ENCODE measurements at regions not wholly inside any gene's neighbourhood (a gene's known extent, or its start where the extent isn't known, plus 50 kb on each side); places are given as distances from the start of the nearest gene placed in this dataset.
A peak's percentile ranks its signal among the peaks of the same experiment; 100 is the strongest.

- Histone ChIP-seq H3K27ac (ENCODE audit: low read depth in 2 of 2, low read length in 2 of 2) (no peak overlapping the region), H3K4me3 (ENCODE audit: low read length in 2 of 2) (no peak overlapping the region), H3K4me1 (ENCODE audit: control insufficient read depth in 2 of 2, insufficient read depth in 2 of 2, low read length in 2 of 2) (no peaks in the 10 kb centered on the region), H3K9me3 (ENCODE audit: control insufficient read depth in 2 of 2, low read length in 2 of 2) (no peaks in the 10 kb centered on the region), H3K9ac (ENCODE audit: low read depth in 1 of 2, low read length in 2 of 2) (no peak overlapping the region), H3K36me3 (ENCODE audit: control insufficient read depth in 2 of 2, insufficient read depth in 2 of 2, low read length in 2 of 2) (no peaks in the 10 kb centered on the region), H3K27me3 (ENCODE audit: control insufficient read depth in 2 of 2, insufficient read depth in 2 of 2, low read length in 2 of 2) (no peaks in the 10 kb centered on the region)
Measured at GRCh38 chr9:129361196-129361595, 183.1 kb upstream of the IER5L start.

GRCh38 chr9:129359916-129360536 lies 182.0 kb upstream of the IER5L start:
- H3K27ac ChIP-seq (ENCODE audit: low read depth in 2 of 2, low read length in 2 of 2): no peak overlapping the region
- H3K4me3 ChIP-seq (ENCODE audit: low read length in 2 of 2): no peak overlapping the region
- peaks cover 0 to 3% of the 10 kb centered on the region in 2 donors for H3K9me3 ChIP-seq (ENCODE audit: control insufficient read depth in 2 of 2, low read length in 2 of 2)

DNA sequence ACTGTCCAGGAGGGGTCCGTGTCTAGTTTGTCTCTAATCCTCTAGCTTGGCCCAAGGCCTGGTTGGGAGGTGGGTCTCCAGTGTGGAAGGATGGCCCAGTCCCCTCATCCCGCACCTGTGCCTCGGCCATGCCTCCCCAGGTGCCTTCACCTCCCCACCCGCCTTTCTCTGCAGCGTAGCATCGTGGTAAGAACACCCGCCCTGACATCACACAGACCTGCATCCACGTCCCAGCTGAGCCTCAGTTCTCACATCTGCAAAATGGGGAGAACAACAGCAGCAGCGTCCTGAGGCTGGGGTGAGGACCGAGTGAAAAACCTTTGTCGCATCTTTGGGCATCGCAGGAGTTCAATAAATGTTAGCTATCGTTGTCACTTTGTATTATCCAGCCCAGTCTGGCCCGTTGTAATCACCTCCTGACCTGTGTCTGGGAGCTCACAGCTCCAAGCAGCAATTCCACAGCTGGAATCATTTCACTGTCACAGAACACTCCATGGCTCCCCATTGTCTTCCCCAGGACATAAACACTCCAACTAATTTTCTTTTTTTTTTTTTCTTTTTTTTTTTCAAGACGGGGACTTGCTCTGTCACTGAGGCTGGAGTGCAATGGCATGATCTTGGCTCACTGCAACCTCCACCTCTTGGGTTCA lies 181.2 kb upstream of the IER5L start:
- no peak overlapping the region for H3K9ac ChIP-seq (ENCODE audit: low read depth in 1 of 2, low read length in 2 of 2)
- H3K36me3 ChIP-seq (ENCODE audit: control insufficient read depth in 2 of 2, insufficient read depth in 2 of 2, low read length in 2 of 2): no peaks in the 10 kb centered on the region
- H3K9me3 ChIP-seq (ENCODE audit: control insufficient read depth in 2 of 2, low read length in 2 of 2): peaks cover 0 to 3% of the 10 kb centered on the region in 2 donors
- no peaks in the 10 kb centered on the region for H3K4me1 ChIP-seq (ENCODE audit: control insufficient read depth in 2 of 2, insufficient read depth in 2 of 2, low read length in 2 of 2)
- H3K27ac ChIP-seq (ENCODE audit: low read depth in 2 of 2, low read length in 2 of 2): no peak overlapping the region
- H3K27me3 ChIP-seq (ENCODE audit: control insufficient read depth in 2 of 2, insufficient read depth in 2 of 2, low read length in 2 of 2): no peaks in the 10 kb centered on the region
- no peak overlapping the region for H3K4me3 ChIP-seq (ENCODE audit: low read length in 2 of 2)

More at GRCh38 chr9:129359916-129360536, 182.0 kb upstream of the IER5L start:
- no peaks in the 10 kb centered on the region for H3K4me1 ChIP-seq (ENCODE audit: control insufficient read depth in 2 of 2, insufficient read depth in 2 of 2, low read length in 2 of 2)
- no peaks in the 10 kb centered on the region for H3K27me3 ChIP-seq (ENCODE audit: control insufficient read depth in 2 of 2, insufficient read depth in 2 of 2, low read length in 2 of 2)
- no peaks in the 10 kb centered on the region for H3K36me3 ChIP-seq (ENCODE audit: control insufficient read depth in 2 of 2, insufficient read depth in 2 of 2, low read length in 2 of 2)
- no peak overlapping the region for H3K9ac ChIP-seq (ENCODE audit: low read depth in 1 of 2, low read length in 2 of 2)

DNA sequence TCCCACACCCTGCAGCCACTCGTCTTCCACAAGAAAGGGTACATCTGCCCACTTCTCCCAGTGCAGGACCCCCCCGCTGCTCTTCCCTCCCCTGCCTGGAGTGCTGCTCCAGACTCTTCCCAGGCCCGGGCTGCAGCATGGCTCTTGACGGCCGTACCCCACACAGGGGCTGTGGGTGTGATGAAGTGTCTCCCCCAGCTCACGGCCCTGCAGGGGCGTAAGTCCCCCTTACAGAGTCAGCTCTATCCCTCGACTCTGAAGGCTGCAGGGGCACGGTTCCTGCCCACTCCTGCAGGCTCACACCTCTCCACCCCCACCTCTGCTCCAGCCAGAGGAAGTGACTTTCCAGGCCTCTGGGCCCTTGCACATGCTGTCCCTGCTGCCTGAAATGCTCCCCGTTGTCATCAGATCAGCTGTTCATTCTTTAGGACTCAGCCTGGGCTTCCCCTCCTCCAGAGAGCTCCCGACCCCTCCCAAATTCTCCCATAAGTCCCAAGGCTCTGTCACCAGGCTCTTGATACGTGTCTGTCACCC lies 180.6 kb upstream of the IER5L start:
- no peaks in the 10 kb centered on the region for H3K4me1 ChIP-seq (ENCODE audit: control insufficient read depth in 2 of 2, insufficient read depth in 2 of 2, low read length in 2 of 2)
- no peaks in the 10 kb centered on the region for H3K27me3 ChIP-seq (ENCODE audit: control insufficient read depth in 2 of 2, insufficient read depth in 2 of 2, low read length in 2 of 2)
- no peak overlapping the region for H3K9ac ChIP-seq (ENCODE audit: low read depth in 1 of 2, low read length in 2 of 2)
- no peak overlapping the region for H3K27ac ChIP-seq (ENCODE audit: low read depth in 2 of 2, low read length in 2 of 2)
- no peak overlapping the region for H3K4me3 ChIP-seq (ENCODE audit: low read length in 2 of 2)
- H3K36me3 ChIP-seq (ENCODE audit: control insufficient read depth in 2 of 2, insufficient read depth in 2 of 2, low read length in 2 of 2): no peaks in the 10 kb centered on the region
- H3K9me3 ChIP-seq (ENCODE audit: control insufficient read depth in 2 of 2, low read length in 2 of 2): peaks cover 0 to 3% of the 10 kb centered on the region in 2 donors

GRCh38 chr9:129357773-129358245 lies 179.7 kb upstream of the IER5L start:
- Histone ChIP-seq H3K9me3 (ENCODE audit: control insufficient read depth in 2 of 2, low read length in 2 of 2) (peaks cover 0 to 3% of the 10 kb centered on the region in 2 donors), H3K27me3 (ENCODE audit: control insufficient read depth in 2 of 2, insufficient read depth in 2 of 2, low read length in 2 of 2) (no peaks in the 10 kb centered on the region), H3K4me3 (ENCODE audit: low read length in 2 of 2) (no peak overlapping the region), H3K9ac (ENCODE audit: low read depth in 1 of 2, low read length in 2 of 2) (no peak overlapping the region), H3K36me3 (ENCODE audit: control insufficient read depth in 2 of 2, insufficient read depth in 2 of 2, low read length in 2 of 2) (no peaks in the 10 kb centered on the region), H3K27ac (ENCODE audit: low read depth in 2 of 2, low read length in 2 of 2) (no peak overlapping the region), H3K4me1 (ENCODE audit: control insufficient read depth in 2 of 2, insufficient read depth in 2 of 2, low read length in 2 of 2) (no peaks in the 10 kb centered on the region)

DNA sequence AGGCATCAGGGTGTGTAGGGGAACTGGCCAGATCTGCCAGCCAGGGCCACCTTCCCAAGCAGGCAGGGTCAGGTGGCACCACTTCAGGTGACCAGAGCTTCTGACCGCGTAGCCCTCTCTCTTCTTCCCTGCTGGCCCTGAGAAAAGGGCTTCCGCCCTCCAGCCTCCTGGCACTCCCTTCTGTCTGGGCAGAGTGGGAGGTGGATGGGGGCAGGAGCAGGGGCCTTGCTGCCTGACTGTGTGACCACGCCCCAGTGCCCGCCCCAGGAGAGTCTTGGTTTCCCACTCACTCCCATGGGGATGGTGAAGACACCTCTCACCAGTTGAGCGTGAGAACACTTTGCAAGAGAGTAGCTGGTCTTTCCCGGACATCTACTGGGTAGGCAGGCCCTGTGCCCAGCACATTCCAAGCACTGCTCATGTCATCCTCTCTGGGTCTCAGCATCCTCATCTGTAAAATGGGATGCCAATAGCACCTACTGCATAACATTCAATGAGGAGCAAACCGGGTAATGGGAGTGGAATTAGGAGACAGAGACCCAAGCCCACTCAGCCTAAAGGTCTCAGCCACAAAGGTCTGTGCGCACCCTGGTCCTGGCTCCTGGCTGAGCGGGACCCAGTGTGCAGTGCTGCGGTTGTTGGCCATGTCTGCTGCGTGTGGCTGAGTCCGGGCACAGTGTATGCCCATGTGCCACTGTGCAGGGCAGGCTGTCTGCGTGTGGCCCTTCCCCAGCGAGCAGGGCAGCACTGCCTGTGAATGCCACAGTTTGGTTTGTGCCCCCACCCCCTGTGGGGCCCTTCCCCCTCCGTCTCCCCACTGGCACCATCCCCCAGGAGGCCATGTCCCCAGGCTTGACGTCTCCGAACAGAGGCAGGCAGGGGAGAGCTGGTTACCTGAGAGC lies 179.1 kb upstream of the IER5L start:
- H3K9me3 ChIP-seq (ENCODE audit: control insufficient read depth in 2 of 2, low read length in 2 of 2): peaks cover 0 to 3% of the 10 kb centered on the region in 2 donors
- no peak overlapping the region for H3K27ac ChIP-seq (ENCODE audit: low read depth in 2 of 2, low read length in 2 of 2)
- H3K9ac ChIP-seq (ENCODE audit: low read depth in 1 of 2, low read length in 2 of 2): no peak overlapping the region
- no peaks in the 10 kb centered on the region for H3K27me3 ChIP-seq (ENCODE audit: control insufficient read depth in 2 of 2, insufficient read depth in 2 of 2, low read length in 2 of 2)
- H3K36me3 ChIP-seq (ENCODE audit: control insufficient read depth in 2 of 2, insufficient read depth in 2 of 2, low read length in 2 of 2): no peaks in the 10 kb centered on the region
- no peak overlapping the region for H3K4me3 ChIP-seq (ENCODE audit: low read length in 2 of 2)
- H3K4me1 ChIP-seq (ENCODE audit: control insufficient read depth in 2 of 2, insufficient read depth in 2 of 2, low read length in 2 of 2): no peaks in the 10 kb centered on the region

- Histone ChIP-seq H3K27me3 (ENCODE audit: control insufficient read depth in 2 of 2, insufficient read depth in 2 of 2, low read length in 2 of 2) (no peaks in the 10 kb centered on the region), H3K4me3 (ENCODE audit: low read length in 2 of 2) (no peak overlapping the region), H3K27ac (ENCODE audit: low read depth in 2 of 2, low read length in 2 of 2) (no peak overlapping the region), H3K9ac (ENCODE audit: low read depth in 1 of 2, low read length in 2 of 2) (no peak overlapping the region), H3K4me1 (ENCODE audit: control insufficient read depth in 2 of 2, insufficient read depth in 2 of 2, low read length in 2 of 2) (no peaks in the 10 kb centered on the region), H3K9me3 (ENCODE audit: control insufficient read depth in 2 of 2, low read length in 2 of 2) (peaks cover 0 to 3% of the 10 kb centered on the region in 2 donors), H3K36me3 (ENCODE audit: control insufficient read depth in 2 of 2, insufficient read depth in 2 of 2, low read length in 2 of 2) (no peaks in the 10 kb centered on the region)
Measured at GRCh38 chr9:129355631-129356030, 177.6 kb upstream of the IER5L start.

- H3K27me3 ChIP-seq (ENCODE audit: control insufficient read depth in 2 of 2, insufficient read depth in 2 of 2, low read length in 2 of 2): peaks cover 0 to 2% of the 10 kb centered on the region in 2 donors
- H3K36me3 ChIP-seq (ENCODE audit: control insufficient read depth in 2 of 2, insufficient read depth in 2 of 2, low read length in 2 of 2): no peaks in the 10 kb centered on the region
- no peak overlapping the region for H3K9ac ChIP-seq (ENCODE audit: low read depth in 1 of 2, low read length in 2 of 2)
- no peak overlapping the region for H3K27ac ChIP-seq (ENCODE audit: low read depth in 2 of 2, low read length in 2 of 2)
- no peak overlapping the region for H3K4me3 ChIP-seq (ENCODE audit: low read length in 2 of 2)
- H3K9me3 ChIP-seq (ENCODE audit: control insufficient read depth in 2 of 2, low read length in 2 of 2): peaks cover 0 to 3% of the 10 kb centered on the region in 2 donors
- H3K4me1 ChIP-seq (ENCODE audit: control insufficient read depth in 2 of 2, insufficient read depth in 2 of 2, low read length in 2 of 2): no peaks in the 10 kb centered on the region
Measured at GRCh38 chr9:129354498-129354897, 176.4 kb upstream of the IER5L start.

DNA sequence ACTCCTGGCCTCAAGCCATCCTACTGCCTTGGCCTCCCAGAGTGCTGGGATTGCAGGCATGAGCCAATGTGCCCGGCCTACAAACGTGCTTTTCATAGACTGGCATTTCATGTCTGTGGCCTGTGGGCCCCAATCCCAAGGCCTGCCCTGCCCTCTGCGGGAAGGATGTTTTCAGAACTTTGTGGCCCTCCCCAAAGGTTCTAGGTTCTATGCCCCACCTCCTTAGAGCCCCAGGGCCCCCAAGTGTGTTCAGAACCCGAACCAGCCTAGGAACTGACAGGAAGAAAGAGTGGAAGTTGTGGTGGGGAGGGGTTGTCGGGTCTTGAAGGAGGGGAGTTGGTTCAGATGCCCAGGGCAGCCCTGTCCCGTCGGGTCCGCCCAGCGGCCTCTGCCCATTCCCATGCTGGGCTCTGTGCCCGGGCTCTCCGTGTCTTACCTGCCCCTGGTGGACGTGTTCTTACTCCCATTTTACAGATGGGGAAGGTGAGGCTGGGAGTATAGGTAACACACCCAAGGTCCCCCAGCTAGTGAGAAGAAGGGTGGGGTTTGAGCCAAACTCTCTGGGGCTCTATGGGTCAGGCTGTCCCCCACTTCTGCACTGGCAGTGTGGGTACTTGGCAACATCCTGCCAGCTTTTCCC lies 175.8 kb upstream of the IER5L start:
- Histone ChIP-seq H3K9ac (ENCODE audit: low read depth in 1 of 2, low read length in 2 of 2) (no peak overlapping the region), H3K36me3 (ENCODE audit: control insufficient read depth in 2 of 2, insufficient read depth in 2 of 2, low read length in 2 of 2) (no peaks in the 10 kb centered on the region), H3K27me3 (ENCODE audit: control insufficient read depth in 2 of 2, insufficient read depth in 2 of 2, low read length in 2 of 2) (peaks cover 0 to 2% of the 10 kb centered on the region in 2 donors), H3K4me1 (ENCODE audit: control insufficient read depth in 2 of 2, insufficient read depth in 2 of 2, low read length in 2 of 2) (no peaks in the 10 kb centered on the region), H3K9me3 (ENCODE audit: control insufficient read depth in 2 of 2, low read length in 2 of 2) (peaks cover 0 to 3% of the 10 kb centered on the region in 2 donors), H3K27ac (ENCODE audit: low read depth in 2 of 2, low read length in 2 of 2) (peak overlapping the region in 1 of 2 donors; percentile 65), H3K4me3 (ENCODE audit: low read length in 2 of 2) (no peak overlapping the region)
